Upper lobe of left lung (tissue), 6 donors: ENCODE measurements at regions not wholly inside any gene's neighbourhood (a gene's known extent, or its start where the extent isn't known, plus 50 kb on each side); places are given as distances from the start of the nearest gene placed in this dataset.

Experiments used
- ATAC-seq, 2 donors: fragments of 200-7000 bp; cut with Tn5 transposase; one replicate each; pipeline ENCODE4 v1.9.1; 2022; ENCODE audit warnings: mild to moderate bottlenecking in 2 of 2, moderate library complexity in 2 of 2; ENCODE audit not compliant: low FRiP score in 2 of 2
- DNase-seq, 2 donors: peaks; one replicate each; pipeline ENCODE4 v3.0.0-alpha.2; 2019 to 2020
- H3K27ac ChIP-seq, 4 donors: fragments of 200-600 bp; sonication (generic); one replicate each; pipeline ENCODE4 v1.5.1; 2016 to 2019
- H3K27me3 ChIP-seq, 4 donors: fragments of 200-600 bp; sonication (generic); one replicate each; pipeline ENCODE4 v1.5.1; 2017 to 2019
- H3K36me3 ChIP-seq, 4 donors: fragments of 200-600 bp; sonication (generic); one replicate each; pipeline ENCODE4 v1.5.1; 2016 to 2019
- H3K4me1 ChIP-seq, 4 donors: fragments of 200-600 bp; sonication (generic); one replicate each; pipeline ENCODE4 v1.5.1; 2018 to 2019
- H3K4me3 ChIP-seq, 4 donors: fragments of 200-600 bp; sonication (generic); one replicate each; pipeline ENCODE4 v1.5.1; 2017 to 2019; ENCODE audit warnings: mild to moderate bottlenecking in 2 of 4, moderate library complexity in 1 of 4
- H3K9me3 ChIP-seq, 4 donors: fragments of 200-600 bp; sonication (generic); one replicate each; pipeline ENCODE4 v1.5.1; 2018 to 2019
- EP300 ChIP-seq, 4 donors: sonication (generic); formaldehyde crosslinking; IDR thresholded peaks; one replicate each; pipeline ENCODE4 v1.5.1; 2017; ENCODE audit warnings: antibody characterized with exemption in 4 of 4, control low read depth in 2 of 4
- POLR2A ChIP-seq, 4 donors: fragments of 450-650 bp; IDR thresholded peaks; one replicate each; pipeline ENCODE4 v1.5.1; 2016 to 2017; ENCODE audit warnings: antibody characterized with exemption in 4 of 4, mild to moderate bottlenecking in 2 of 4
- POLR2AphosphoS5 ChIP-seq, 2 donors: sonication (generic); formaldehyde crosslinking; IDR thresholded peaks; one replicate each; pipeline ENCODE4 v1.5.1; 2017; ENCODE audit warnings: antibody characterized with exemption in 2 of 2
- WGBS, 2 donors: methylation state at CpG; one replicate each; pipeline ENCODE4 v1.1.5; 2017 to 2018; 5-methylcytosine and 5-hydroxymethylcytosine counted together
- TF ChIP-seq, protein P1 (sequence below), 6 experiments: fragments of 450-650 bp in 4 of 6; fragments of 200-600 bp in 2 of 6; sonication (generic) in 2 of 6; IDR thresholded peaks; one replicate each; pipeline ENCODE4 v1.5.1; 2016 to 2019; ENCODE audit warnings: antibody characterized with exemption in 6 of 6
- donor health status: DM: no; HTN: no; CAD: no; lungs with moderate emphysema.
- donor health status: DM: no; HTN: yes; CAD: no; lungs with severe emphysema.

DNA sequence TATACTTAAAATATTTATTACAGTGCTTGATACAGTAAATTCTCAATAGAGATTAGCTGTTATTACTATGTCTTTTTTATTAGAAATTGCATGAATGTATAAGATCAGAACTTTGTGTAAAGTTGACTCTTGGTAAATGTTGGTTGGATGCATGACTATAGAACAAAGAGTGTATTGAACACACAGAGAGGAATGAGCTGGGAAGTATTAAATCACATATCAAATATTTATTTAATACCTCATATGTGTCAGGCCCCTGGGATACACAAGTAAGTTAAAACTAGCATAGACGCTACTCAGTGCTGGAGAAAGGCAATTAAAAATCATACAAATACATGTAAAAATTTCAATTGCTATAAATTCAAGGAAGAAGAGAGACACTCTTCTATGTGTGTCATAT lies 550.7 kb upstream of the TLE4 start:
- 84 to 86% methylated on average over 1 of the region's 1 CpG for WGBS, 2 donors
- H3K27me3 ChIP-seq: no peaks in the 10 kb centered on the region

GRCh38 chr9:79023134-79023580 lies 548.6 kb upstream of the TLE4 start:
- Histone ChIP-seq H3K27ac (no peak overlapping the region), H3K9me3 (no peaks in the 10 kb centered on the region), H3K4me1 (no peaks in the 10 kb centered on the region), H3K4me3 (no peak overlapping the region), H3K36me3 (no peaks in the 10 kb centered on the region), H3K27me3 (no peaks in the 10 kb centered on the region)
- 61 to 77% methylated on average over 3 of the region's 3 CpGs for WGBS, 2 donors
- no peak for ATAC-seq
- TF ChIP-seq POLR2AphosphoS5 (IDR thresholded peaks at IDR 0.05) (no peak), POLR2A (IDR thresholded peaks at IDR 0.05) (no peak), EP300 (IDR thresholded peaks at IDR 0.05) (no peak)
- TF ChIP-seq, protein P1, sequence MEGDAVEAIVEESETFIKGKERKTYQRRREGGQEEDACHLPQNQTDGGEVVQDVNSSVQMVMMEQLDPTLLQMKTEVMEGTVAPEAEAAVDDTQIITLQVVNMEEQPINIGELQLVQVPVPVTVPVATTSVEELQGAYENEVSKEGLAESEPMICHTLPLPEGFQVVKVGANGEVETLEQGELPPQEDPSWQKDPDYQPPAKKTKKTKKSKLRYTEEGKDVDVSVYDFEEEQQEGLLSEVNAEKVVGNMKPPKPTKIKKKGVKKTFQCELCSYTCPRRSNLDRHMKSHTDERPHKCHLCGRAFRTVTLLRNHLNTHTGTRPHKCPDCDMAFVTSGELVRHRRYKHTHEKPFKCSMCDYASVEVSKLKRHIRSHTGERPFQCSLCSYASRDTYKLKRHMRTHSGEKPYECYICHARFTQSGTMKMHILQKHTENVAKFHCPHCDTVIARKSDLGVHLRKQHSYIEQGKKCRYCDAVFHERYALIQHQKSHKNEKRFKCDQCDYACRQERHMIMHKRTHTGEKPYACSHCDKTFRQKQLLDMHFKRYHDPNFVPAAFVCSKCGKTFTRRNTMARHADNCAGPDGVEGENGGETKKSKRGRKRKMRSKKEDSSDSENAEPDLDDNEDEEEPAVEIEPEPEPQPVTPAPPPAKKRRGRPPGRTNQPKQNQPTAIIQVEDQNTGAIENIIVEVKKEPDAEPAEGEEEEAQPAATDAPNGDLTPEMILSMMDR (IDR thresholded peaks at IDR 0.05): no peak
- DNase-seq: no peak

More for the DNA sequence above, 550.7 kb upstream of the TLE4 start:
- DNase-seq: no peak
- no peaks in the 10 kb centered on the region for H3K9me3 ChIP-seq
- H3K36me3 ChIP-seq: no peaks in the 10 kb centered on the region
- no peak overlapping the region for H3K4me3 ChIP-seq
- ATAC-seq: no peak
- H3K4me1 ChIP-seq: no peaks in the 10 kb centered on the region
- no peak overlapping the region for H3K27ac ChIP-seq
- TF ChIP-seq POLR2AphosphoS5 (IDR thresholded peaks at IDR 0.05): no peak
- TF ChIP-seq POLR2A (IDR thresholded peaks at IDR 0.05): no peak
- TF ChIP-seq EP300 (IDR thresholded peaks at IDR 0.05): no peak

DNA sequence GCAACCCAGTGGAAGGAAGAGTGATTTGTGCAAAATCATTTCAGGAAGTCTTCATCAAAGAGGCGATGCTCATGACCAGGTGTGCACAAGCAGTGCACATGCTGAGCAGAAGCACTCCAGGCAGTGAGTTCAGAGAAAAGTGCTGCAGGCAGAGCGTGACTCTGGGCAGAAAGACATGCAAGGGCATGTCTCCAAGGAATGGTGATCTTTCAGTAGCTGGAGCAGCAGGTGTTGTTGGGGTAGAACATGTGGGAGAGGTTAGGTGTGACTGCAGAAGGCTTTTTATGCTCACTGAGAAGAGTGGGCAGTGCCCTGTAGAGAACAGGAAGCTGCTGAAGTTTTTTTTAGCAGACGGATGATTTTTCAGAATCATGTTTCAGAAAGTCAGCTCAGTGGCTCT lies 545.4 kb upstream of the TLE4 start:
- Histone ChIP-seq H3K9me3 (no peaks in the 10 kb centered on the region), H3K27me3 (no peaks in the 10 kb centered on the region), H3K4me1 (no peaks in the 10 kb centered on the region), H3K27ac (no peak overlapping the region), H3K4me3 (no peak overlapping the region), H3K36me3 (no peaks in the 10 kb centered on the region)
- ATAC-seq (no peak), DNase-seq (no peak)
- 39 to 44% methylated on average over 3 of the region's 3 CpGs for WGBS, 2 donors
- TF ChIP-seq POLR2AphosphoS5 (IDR thresholded peaks at IDR 0.05): no peak
- no peak for TF ChIP-seq POLR2A (IDR thresholded peaks at IDR 0.05)
- TF ChIP-seq, protein P1 (IDR thresholded peaks at IDR 0.05): no peak
- no peak for TF ChIP-seq EP300 (IDR thresholded peaks at IDR 0.05)

GRCh38 chr9:79028101-79028500 lies 543.7 kb upstream of the TLE4 start:
- no peak for TF ChIP-seq EP300 (IDR thresholded peaks at IDR 0.05)
- TF ChIP-seq, protein P1 (IDR thresholded peaks at IDR 0.05): no peak
- TF ChIP-seq POLR2AphosphoS5 (IDR thresholded peaks at IDR 0.05): no peak
- no peak for TF ChIP-seq POLR2A (IDR thresholded peaks at IDR 0.05)
- WGBS, 2 donors: 67% methylated on average over 3 of the region's 3 CpGs

GRCh38 chr9:79034583-79034982 lies 537.2 kb upstream of the TLE4 start:
- TF ChIP-seq, protein P1 (IDR thresholded peaks at IDR 0.05): no peak
- TF ChIP-seq POLR2A (IDR thresholded peaks at IDR 0.05): no peak
- no peak for TF ChIP-seq POLR2AphosphoS5 (IDR thresholded peaks at IDR 0.05)
- TF ChIP-seq EP300 (IDR thresholded peaks at IDR 0.05): no peak
- Histone ChIP-seq H3K9me3 (peaks cover 0 to 5% (median 0%) of the 10 kb centered on the region in 4 donors), H3K36me3 (no peaks in the 10 kb centered on the region), H3K27ac (no peak overlapping the region), H3K4me1 (no peaks in the 10 kb centered on the region), H3K27me3 (no peaks in the 10 kb centered on the region), H3K4me3 (no peak overlapping the region)
- DNase-seq (no peak), ATAC-seq (no peak)
- WGBS, 2 donors: 87 to 88% methylated on average over 4 of the region's 4 CpGs

More at GRCh38 chr9:79028101-79028500, 543.7 kb upstream of the TLE4 start:
- Histone ChIP-seq H3K27me3 (no peaks in the 10 kb centered on the region), H3K4me3 (no peak overlapping the region), H3K27ac (no peak overlapping the region), H3K4me1 (no peaks in the 10 kb centered on the region), H3K36me3 (no peaks in the 10 kb centered on the region), H3K9me3 (no peaks in the 10 kb centered on the region)
- DNase-seq (no peak), ATAC-seq (no peak)
